Activated T-helper 1 cell treated with anti-CD3 and anti-CD28 coated beads, Interleukin-12 subunit alpha, Interleukin-12 subunit beta, Interleukin-2, Interleukin-4 antibody, amounts not matched to agents 30 ng/mL and 10 ng/mL and 1 ng/mL, durations not matched to agents 14 hours and 24 hours and 36 hours (primary cell): ENCODE measurements at regions not wholly inside any gene's neighbourhood (a gene's known extent, or its start where the extent isn't known, plus 50 kb on each side); places are given as distances from the start of the nearest gene placed in this dataset.

Source experiments
- DNase-seq: peaks from one replicate; pipeline ENCODE4 v3.0.0; 2021; ENCODE audit warnings: low spot score
- H3K27ac Mint-ChIP-seq: one replicate; pipeline ENCODE4 v1.8.0; 2021; ENCODE audit warnings: mild to moderate bottlenecking, mixed read lengths
- H3K27me3 Mint-ChIP-seq: one replicate; pipeline ENCODE4 v1.8.0; 2022; ENCODE audit warnings: mild to moderate bottlenecking, moderate library complexity, mixed read lengths; ENCODE audit not compliant: insufficient read depth
- H3K36me3 Mint-ChIP-seq: one replicate; pipeline ENCODE4 v1.8.0; 2021; ENCODE audit warnings: low read depth, mixed read lengths
- H3K4me1 Mint-ChIP-seq: one replicate; pipeline ENCODE4 v1.8.0; 2021; ENCODE audit warnings: low read depth, mixed read lengths
- H3K4me3 Mint-ChIP-seq: one replicate; pipeline ENCODE4 v1.8.0; 2021; ENCODE audit warnings: mild to moderate bottlenecking, moderate library complexity, mixed read lengths
- H3K9me3 Mint-ChIP-seq: one replicate; pipeline ENCODE4 v1.8.0; 2021; ENCODE audit warnings: mixed read lengths
- intact Hi-C: fragments of 100-400 bp; cut with micrococcal nuclease; formaldehyde crosslinking; loops from one replicate; pipeline ENCODE4 v1.15.1; 2024

- no peak for DNase-seq
- no peaks in the 10 kb centered on the region for H3K27me3 Mint-ChIP-seq
- H3K36me3 Mint-ChIP-seq: no peaks in the 10 kb centered on the region
- intact Hi-C loops: no loop called here
- no peaks in the 10 kb centered on the region for H3K4me1 Mint-ChIP-seq
- H3K27ac Mint-ChIP-seq: no peak overlapping the region
- no peak overlapping the region for H3K4me3 Mint-ChIP-seq
- no peaks in the 10 kb centered on the region for H3K9me3 Mint-ChIP-seq
Measured at GRCh38 chr21:43345046-43345745, 81.7 kb downstream of the SIK1 start.

GRCh38 chr21:43343992-43344886 is 82.7 kb downstream of the SIK1 start:
- H3K9me3 Mint-ChIP-seq: no peaks in the 10 kb centered on the region
- no peaks in the 10 kb centered on the region for H3K4me1 Mint-ChIP-seq
- no peaks in the 10 kb centered on the region for H3K36me3 Mint-ChIP-seq
- intact Hi-C loops: no loop called here
- H3K4me3 Mint-ChIP-seq: no peak overlapping the region
- H3K27me3 Mint-ChIP-seq: no peaks in the 10 kb centered on the region
- no peak overlapping the region for H3K27ac Mint-ChIP-seq
- no peak for DNase-seq

GRCh38 chr21:43343095-43343991 is 83.6 kb downstream of the SIK1 start:
- H3K27ac Mint-ChIP-seq: no peak overlapping the region
- no peaks in the 10 kb centered on the region for H3K9me3 Mint-ChIP-seq
- DNase-seq: no peak
- H3K4me1 Mint-ChIP-seq: no peaks in the 10 kb centered on the region
- intact Hi-C loops: no loop called here
- H3K27me3 Mint-ChIP-seq: no peaks in the 10 kb centered on the region
- H3K4me3 Mint-ChIP-seq: no peak overlapping the region
- H3K36me3 Mint-ChIP-seq: no peaks in the 10 kb centered on the region

DNA sequence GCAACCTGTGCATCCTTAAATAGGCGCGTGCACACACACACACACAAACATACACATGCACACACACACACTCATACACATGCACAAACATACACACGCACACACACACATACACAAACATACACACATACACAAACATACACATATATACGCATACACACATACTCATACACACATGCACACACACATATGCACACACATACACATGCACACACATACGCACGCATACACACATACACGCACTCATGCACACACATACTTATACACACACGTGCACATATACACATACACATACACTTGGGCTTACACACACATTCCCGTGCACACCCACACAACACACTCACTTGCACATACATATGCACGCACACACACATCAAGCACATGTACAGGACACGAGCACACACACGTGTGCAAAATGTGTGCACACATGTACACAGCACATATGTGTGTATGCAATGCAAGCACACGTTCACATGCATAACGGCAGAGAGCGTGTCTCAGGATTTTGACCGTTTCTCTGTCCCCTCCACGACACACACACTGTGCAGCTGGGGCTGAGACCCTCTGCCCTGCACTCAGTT is 84.5 kb downstream of the SIK1 start:
- Mint-ChIP-seq H3K4me1 (no peaks in the 10 kb centered on the region), H3K4me3 (no peak overlapping the region), H3K27me3 (no peaks in the 10 kb centered on the region), H3K9me3 (peaks cover 7% of the 10 kb centered on the region), H3K27ac (no peak overlapping the region), H3K36me3 (no peaks in the 10 kb centered on the region)
- intact Hi-C loops: no loop called here
- no peak for DNase-seq

DNA sequence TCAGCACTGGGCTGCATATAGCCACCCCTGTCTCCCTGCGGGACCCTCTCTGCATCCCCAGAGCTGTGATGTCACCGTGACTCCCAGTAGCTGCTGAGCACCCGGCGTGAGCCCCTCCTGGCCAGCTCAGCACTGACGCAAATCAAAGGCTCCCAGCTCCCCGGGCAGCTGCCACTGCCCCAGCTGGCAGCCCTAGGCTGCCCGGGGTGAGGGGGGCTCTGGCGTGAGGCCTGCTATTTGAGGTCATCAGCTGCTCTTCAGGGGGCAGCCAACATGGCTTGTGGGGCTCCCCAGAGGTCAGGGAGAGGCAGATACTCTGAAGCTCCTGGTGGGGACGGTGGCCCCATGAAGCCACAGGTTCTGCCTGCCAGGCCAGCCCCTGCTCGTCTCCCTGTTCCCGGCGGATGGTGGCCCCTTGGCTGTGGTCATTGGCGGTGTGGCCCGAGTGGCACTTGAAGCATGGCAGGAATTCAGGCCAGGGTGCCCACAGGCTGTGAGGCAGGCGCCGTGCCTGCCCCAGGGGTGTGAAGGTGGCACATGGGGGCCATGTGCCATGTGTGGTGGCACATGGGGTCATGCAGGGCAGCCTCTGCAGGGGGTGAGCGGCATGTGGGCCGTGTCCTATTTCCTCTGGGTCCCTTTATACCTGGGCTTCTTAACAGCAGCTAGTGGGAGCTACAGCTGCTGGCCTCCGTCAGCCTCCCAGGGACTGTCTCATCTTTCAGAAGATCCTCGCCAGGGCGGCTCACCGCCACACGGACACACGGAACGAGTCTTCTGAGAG is 85.4 kb downstream of the SIK1 start:
- Mint-ChIP-seq H3K27ac (no peak overlapping the region), H3K9me3 (peaks cover 14% of the 10 kb centered on the region)

GRCh38 chr21:43340491-43341377 is 86.2 kb downstream of the SIK1 start:
- DNase-seq: no peak
- Mint-ChIP-seq H3K36me3 (no peaks in the 10 kb centered on the region), H3K4me1 (no peaks in the 10 kb centered on the region), H3K4me3 (no peak overlapping the region), H3K27ac (no peak overlapping the region), H3K9me3 (peaks cover 14% of the 10 kb centered on the region), H3K27me3 (no peaks in the 10 kb centered on the region)
- intact Hi-C loops: no loop called here

More for the DNA sequence above, 85.4 kb downstream of the SIK1 start:
- Mint-ChIP-seq H3K36me3 (no peaks in the 10 kb centered on the region), H3K27me3 (no peaks in the 10 kb centered on the region), H3K4me3 (no peak overlapping the region), H3K4me1 (no peaks in the 10 kb centered on the region)
- DNase-seq: no peak
- intact Hi-C loops: no loop called here

DNA sequence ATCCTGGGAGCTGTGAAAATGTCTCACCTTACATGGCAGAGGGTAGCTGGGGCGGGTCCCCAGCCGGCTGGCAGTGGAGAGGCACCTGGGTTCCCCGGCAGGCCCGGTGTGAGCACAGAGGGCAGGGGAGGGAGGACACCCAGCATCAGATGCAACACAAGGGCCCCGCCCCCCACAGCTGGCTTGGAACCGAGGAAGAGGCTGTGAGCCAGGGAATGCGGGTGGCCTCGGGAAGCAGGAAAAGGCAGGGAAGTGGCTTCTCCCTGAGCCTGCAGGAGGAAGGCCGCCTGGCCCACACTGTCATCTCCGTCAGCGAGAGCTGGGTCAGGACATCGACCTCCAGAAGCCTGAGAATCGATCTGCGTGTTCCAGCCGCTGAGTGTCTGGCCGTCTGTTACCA is 87.3 kb downstream of the SIK1 start:
- Mint-ChIP-seq H3K27me3 (no peaks in the 10 kb centered on the region), H3K27ac (no peak overlapping the region)
- intact Hi-C loops: no loop called here

DNA sequence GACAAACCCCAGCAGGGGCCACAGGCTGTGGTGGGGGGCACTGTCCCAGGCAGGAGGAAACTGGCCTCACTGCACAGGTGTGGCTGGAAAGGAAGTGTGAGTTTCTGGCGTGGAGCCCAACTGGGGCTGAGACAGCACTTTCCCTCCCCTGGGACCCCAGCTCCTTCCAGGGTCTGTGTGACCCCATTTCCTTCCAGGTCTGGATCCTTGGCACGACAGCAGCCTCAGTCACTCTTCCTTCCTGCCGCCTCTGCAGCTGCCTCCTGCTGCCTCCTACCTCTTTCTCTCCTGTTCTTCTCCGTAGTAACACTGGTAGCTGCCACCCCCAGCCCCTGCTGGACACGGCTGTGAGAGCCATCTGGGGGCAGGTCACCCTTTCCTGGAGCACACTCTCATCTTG is 88.0 kb downstream of the SIK1 start:
- H3K27me3 Mint-ChIP-seq: no peaks in the 10 kb centered on the region
- intact Hi-C loops: no loop called here
- peaks cover 17% of the 10 kb centered on the region for H3K9me3 Mint-ChIP-seq
- no peaks in the 10 kb centered on the region for H3K4me1 Mint-ChIP-seq
- no peak for DNase-seq
- H3K4me3 Mint-ChIP-seq: no peak overlapping the region
- no peaks in the 10 kb centered on the region for H3K36me3 Mint-ChIP-seq
- H3K27ac Mint-ChIP-seq: no peak overlapping the region

More for the DNA sequence above, 87.3 kb downstream of the SIK1 start:
- no peak for DNase-seq
- Mint-ChIP-seq H3K9me3 (peaks cover 14% of the 10 kb centered on the region), H3K36me3 (no peaks in the 10 kb centered on the region), H3K4me3 (no peak overlapping the region), H3K4me1 (no peaks in the 10 kb centered on the region)

- DNase-seq: no peak
- Mint-ChIP-seq H3K36me3 (no peaks in the 10 kb centered on the region), H3K27ac (no peak overlapping the region), H3K4me1 (no peaks in the 10 kb centered on the region), H3K9me3 (peaks cover 17% of the 10 kb centered on the region), H3K4me3 (no peak overlapping the region), H3K27me3 (no peaks in the 10 kb centered on the region)
- intact Hi-C loops: no loop called here
Measured at GRCh38 chr21:43337901-43338655, 88.9 kb downstream of the SIK1 start.

DNA sequence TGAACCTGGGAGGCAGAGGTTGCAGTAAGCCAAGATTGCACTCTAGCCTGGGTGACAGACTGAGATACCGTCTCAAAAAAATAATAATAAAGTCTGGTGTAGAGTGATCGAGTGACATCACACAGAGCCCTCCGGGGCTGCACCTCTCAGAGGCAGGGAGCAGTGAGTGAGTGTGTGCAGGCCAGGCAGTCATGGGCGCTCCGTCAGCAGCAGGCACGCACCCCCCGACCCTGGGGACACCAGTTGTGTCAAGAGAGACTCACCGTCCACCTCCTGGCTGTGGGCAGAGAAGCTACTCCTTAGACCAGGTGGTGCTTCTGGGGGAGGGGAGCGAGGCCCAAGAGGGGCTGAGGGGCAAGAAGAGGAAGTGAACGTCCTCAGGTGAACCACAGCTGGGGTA is 91.8 kb downstream of the SIK1 start:
- Mint-ChIP-seq H3K4me3 (no peak overlapping the region), H3K4me1 (no peaks in the 10 kb centered on the region), H3K27me3 (no peaks in the 10 kb centered on the region), H3K27ac (no peak overlapping the region), H3K36me3 (no peaks in the 10 kb centered on the region), H3K9me3 (peaks cover 17% of the 10 kb centered on the region)
- intact Hi-C loops: no loop called here
- DNase-seq: no peak
